ENCODE measurements at regions not wholly inside any gene's neighbourhood (a gene's known extent, or its start where the extent isn't known, plus 50 kb on each side); places are given as distances from the start of the nearest gene placed in this dataset.

- Histone ChIP-seq H3K9me3 (no peaks in the 10 kb centered on the region), H3K27ac (no peak overlapping the region), H3K4me1 (no peaks in the 10 kb centered on the region), H3K36me3 (ENCODE audit: insufficient read depth in 1 of 2, low read depth in 1 of 2) (no peaks in the 10 kb centered on the region), H3K27me3 (ENCODE audit: insufficient read depth in 3 of 3, low read length in 2 of 3) (no peaks in the 10 kb centered on the region), H3K4me3 (no peak overlapping the region)
- DNase-seq (no peak), ATAC-seq (no peak)
- no peak for TF ChIP-seq CTCF (IDR thresholded peaks at IDR 0.05)
- intact Hi-C loops (cut with DNase I), result no loop called here
- 86 to 88% (median 86%) methylated on average over 3 of the region's 3 CpGs for WGBS, 3 donors
Observed at GRCh38 chr6:14337152-14337551, 219.6 kb downstream of the CD83 start.

DNA sequence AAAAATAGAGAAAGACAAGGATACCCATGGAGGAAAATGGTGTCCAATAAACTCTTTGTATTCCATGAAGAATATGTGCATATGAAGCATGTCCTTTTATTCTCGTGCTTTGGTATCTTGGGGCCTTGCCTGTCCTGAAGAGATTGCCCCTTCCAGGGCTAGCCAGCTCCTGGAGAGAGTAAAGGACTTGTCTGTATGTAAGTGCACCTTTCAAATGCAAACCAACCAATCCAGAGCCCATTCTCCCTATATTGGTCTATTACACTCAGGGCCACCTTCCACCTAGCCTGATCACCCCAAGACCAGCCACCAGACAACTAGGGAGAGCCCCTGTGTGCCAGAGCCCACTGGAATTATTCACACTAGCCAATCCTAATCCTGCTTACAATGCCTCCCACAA, 221.6 kb downstream of the CD83 start:
- Histone ChIP-seq H3K36me3 (ENCODE audit: insufficient read depth in 1 of 2, low read depth in 1 of 2) (no peaks in the 10 kb centered on the region), H3K4me1 (no peaks in the 10 kb centered on the region), H3K27ac (no peak overlapping the region), H3K9me3 (no peaks in the 10 kb centered on the region), H3K27me3 (ENCODE audit: insufficient read depth in 3 of 3, low read length in 2 of 3) (no peaks in the 10 kb centered on the region), H3K4me3 (no peak overlapping the region)
- no peak for TF ChIP-seq CTCF (IDR thresholded peaks at IDR 0.05)
- intact Hi-C loops (cut with DNase I), result no loop called here
- ATAC-seq (no peak), DNase-seq (no peak)
- 96 to 100% (median 96%) methylated on average over 1 of the region's 1 CpG for WGBS, 3 donors

DNA sequence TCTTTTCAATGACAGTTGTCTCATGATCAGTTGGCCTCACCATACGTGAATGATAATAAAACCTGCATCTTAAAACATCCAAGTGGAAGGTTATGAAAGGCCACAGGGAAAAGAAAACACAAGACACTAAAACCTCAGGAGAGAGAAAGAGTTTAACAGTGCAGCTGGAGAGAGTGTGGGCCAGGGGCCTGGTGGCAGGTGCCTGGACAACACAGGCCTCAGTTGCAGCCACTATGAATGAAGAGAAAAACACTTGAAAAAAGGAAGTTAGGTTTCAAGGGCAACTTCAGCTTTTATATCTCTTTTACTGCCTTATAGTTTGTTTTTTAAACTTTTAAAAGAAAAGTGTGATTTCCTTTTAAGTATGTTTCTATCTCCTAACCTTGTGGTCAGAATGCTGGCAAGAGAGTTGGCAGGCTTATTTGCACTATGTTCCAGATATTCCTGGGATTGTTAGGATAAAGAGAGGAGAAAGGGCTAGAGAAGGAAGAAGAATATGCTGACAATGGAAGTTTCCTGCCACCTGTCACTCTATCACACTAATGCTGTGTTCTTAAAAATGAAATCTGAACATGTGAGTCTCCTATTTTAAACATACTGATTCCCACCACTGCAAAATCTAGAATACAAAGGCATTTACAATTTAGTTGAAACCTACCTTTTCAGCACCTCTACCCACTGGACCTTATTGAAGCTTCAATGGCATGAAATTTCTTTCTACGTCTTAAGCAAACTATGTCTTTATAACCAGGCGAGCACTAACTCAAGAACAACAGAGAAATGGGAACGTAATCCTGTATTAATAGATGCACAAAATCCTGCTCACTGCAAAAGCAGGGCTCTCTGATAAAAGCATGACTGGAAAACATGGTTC, 222.4 kb downstream of the CD83 start:
- no peaks in the 10 kb centered on the region for H3K9me3 ChIP-seq
- H3K27ac ChIP-seq, result no peak overlapping the region
- H3K36me3 ChIP-seq (ENCODE audit: insufficient read depth in 1 of 2, low read depth in 1 of 2), result no peaks in the 10 kb centered on the region
- TF ChIP-seq CTCF (IDR thresholded peaks at IDR 0.05), result no peak
- H3K4me3 ChIP-seq, result no peak overlapping the region
- H3K4me1 ChIP-seq, result no peaks in the 10 kb centered on the region
- intact Hi-C loops (cut with DNase I), result no loop called here
- 82 to 91% (median 91%) methylated on average over 4 of the region's 4 CpGs for WGBS, 3 donors
- DNase-seq (no peak), ATAC-seq (no peak)
- H3K27me3 ChIP-seq (ENCODE audit: insufficient read depth in 3 of 3, low read length in 2 of 3), result no peaks in the 10 kb centered on the region

DNA sequence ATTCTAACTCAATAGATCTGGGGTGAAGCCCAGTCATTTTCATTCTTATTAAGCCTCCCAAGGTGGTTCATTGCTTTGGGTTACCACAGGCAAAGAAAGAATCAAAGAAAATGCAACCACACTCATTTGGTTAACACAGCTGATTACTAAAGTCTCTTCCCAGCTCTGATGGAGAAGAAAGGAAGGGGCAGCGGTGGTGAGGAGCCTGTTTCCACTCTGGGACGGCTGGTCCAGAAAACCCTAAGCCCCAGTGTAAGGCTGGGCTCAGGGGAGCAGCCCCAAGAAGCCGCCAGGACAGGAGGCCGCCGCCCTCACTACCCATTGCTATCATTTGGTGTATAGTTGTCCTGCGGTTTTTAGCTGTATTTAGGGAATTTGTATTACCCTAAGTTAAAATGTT, 226.9 kb downstream of the CD83 start:
- Histone ChIP-seq H3K4me3 (no peak overlapping the region), H3K9me3 (no peaks in the 10 kb centered on the region), H3K27me3 (ENCODE audit: insufficient read depth in 3 of 3, low read length in 2 of 3) (no peaks in the 10 kb centered on the region), H3K27ac (no peak overlapping the region), H3K4me1 (no peaks in the 10 kb centered on the region), H3K36me3 (ENCODE audit: insufficient read depth in 1 of 2, low read depth in 1 of 2) (no peaks in the 10 kb centered on the region)
- no peak for TF ChIP-seq CTCF (IDR thresholded peaks at IDR 0.05)
- intact Hi-C loops (cut with DNase I), result no loop called here
- no peak for ATAC-seq
- DNase-seq, result no peak
- WGBS, 3 donors, result 82 to 96% (median 88%) methylated on average over 6 of the region's 6 CpGs

GRCh38 chr6:14348389-14348788, 230.8 kb downstream of the CD83 start:
- Histone ChIP-seq H3K27ac (no peak overlapping the region), H3K4me3 (no peak overlapping the region), H3K4me1 (no peaks in the 10 kb centered on the region), H3K36me3 (ENCODE audit: insufficient read depth in 1 of 2, low read depth in 1 of 2) (no peaks in the 10 kb centered on the region), H3K9me3 (no peaks in the 10 kb centered on the region), H3K27me3 (ENCODE audit: insufficient read depth in 3 of 3, low read length in 2 of 3) (no peaks in the 10 kb centered on the region)
- TF ChIP-seq CTCF (IDR thresholded peaks at IDR 0.05), result no peak
- no peak for ATAC-seq
- DNase-seq, result no peak
- WGBS, 3 donors, result 86 to 100% (median 95%) methylated on average over 1 of the region's 1 CpG
- intact Hi-C loops (cut with DNase I), result no loop called here
